ENCODE measurements at regions not wholly inside any gene's neighbourhood (a gene's known extent, or its start where the extent isn't known, plus 50 kb on each side); places are given as distances from the start of the nearest gene placed in this dataset.
"Not testable (repeated sequence)": the region's sequence is repeated elsewhere in the genome, so short reads cannot be mapped to it uniquely, and the experiment has no call there.

DNA sequence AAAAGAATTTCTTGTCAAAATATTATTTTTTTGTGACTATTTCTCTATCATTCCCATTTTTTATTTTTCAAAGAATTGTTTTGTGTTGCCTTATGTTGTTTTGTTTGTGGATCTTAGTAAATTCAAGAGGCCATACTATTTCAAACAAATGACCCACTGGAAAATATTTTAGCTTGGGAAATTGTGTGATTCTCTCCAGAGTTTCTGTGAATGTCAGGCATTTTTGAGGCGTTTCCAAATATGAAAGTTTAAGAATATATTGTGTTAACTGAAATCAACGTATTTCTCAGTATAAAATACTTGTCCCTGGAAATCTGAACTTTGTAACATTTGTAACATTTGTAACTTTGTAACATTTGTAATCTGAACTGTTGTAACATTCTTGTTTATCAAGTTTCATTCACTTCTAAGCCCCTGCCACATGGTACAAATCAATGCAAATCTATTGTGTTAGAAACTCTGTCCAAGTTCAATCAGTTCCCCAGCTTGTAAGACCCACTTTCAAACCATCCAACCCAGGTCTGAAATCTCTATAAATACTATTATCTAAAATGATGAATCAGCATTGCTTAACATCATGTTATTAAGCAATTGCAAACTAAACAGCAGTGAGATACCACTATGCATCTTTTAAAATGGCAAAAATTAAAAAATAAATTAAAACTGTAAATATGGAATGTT, 465.4 kb upstream of the GRID2 start:
- no peak for DNase-seq (ENCODE audit: low spot score)

- DNase-seq (ENCODE audit: low spot score), result no peak
These were observed 463.4 kb upstream of the GRID2 start for GRCh38 chr4:91840359-91840758.

DNA sequence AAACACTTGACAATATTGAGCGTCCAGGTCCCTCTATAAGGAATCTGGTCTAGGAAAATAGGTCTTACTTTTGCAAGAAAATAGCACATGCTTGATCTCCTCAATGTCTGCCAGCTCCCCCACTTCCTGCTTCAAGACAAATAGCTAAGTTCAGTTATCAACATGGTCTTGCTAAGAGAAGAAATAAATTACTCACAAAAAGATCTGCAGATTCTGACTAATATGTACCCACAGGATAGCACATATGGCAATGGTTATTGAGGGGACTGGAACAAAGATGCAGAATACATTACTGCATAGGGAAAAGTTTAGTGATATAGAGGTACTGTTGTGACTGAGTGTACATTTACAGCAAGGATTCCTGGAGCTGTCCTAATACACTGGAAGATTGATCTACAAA, 457.5 kb upstream of the GRID2 start:
- DNase-seq (ENCODE audit: low spot score), result no peak

DNA sequence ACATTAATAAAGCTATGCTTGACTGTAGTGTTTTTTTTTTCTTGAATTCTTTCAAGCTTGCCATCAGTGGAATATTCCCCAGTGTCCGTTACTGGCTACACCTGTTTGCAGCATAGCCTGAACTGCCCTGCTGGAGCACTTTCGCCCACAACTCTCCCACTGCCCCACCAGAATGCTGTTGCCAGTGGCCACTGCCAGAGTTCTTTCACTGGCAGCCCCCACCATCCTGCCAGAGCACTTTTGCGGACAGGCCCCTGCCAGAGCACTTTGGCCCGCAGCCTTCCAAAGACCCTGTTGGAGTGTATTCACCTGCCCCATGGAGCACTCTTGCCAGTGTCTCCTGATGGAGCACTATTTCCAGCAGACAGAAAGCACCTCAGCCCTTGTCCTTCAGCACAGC, 452.3 kb upstream of the GRID2 start:
- DNase-seq (ENCODE audit: low spot score), result no peak

- DNase-seq (ENCODE audit: low spot score), result no peak
These were observed 415.8 kb upstream of the GRID2 start for GRCh38 chr4:91887926-91888325.

GRCh38 chr4:91891217-91891616, 412.5 kb upstream of the GRID2 start:
- not testable (repeated sequence) for DNase-seq (ENCODE audit: low spot score)

DNA sequence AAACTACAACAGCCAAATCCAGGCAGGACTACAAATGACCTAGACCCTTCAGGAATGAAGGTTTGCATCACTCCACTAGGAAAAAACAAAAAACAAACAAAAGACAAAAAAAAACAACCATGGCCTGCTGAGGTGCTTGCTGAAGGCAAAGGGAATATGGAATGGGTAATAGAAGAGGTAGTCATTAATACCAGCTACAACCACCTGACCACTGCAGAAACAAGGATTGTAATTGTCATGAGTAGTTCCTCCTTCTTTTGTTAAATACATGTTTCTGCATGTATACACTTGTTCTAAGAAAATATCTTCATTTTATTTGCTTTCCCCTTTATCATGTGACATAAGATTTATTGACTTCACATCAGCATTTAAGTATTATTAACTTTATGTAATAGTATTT, 409.8 kb upstream of the GRID2 start:
- no peak for DNase-seq (ENCODE audit: low spot score)

- DNase-seq (ENCODE audit: low spot score), result no peak
These were observed 399.2 kb upstream of the GRID2 start for GRCh38 chr4:91904556-91904955.

- no peak for DNase-seq (ENCODE audit: low spot score)
These were observed 393.8 kb upstream of the GRID2 start for GRCh38 chr4:91909963-91910362.

DNA sequence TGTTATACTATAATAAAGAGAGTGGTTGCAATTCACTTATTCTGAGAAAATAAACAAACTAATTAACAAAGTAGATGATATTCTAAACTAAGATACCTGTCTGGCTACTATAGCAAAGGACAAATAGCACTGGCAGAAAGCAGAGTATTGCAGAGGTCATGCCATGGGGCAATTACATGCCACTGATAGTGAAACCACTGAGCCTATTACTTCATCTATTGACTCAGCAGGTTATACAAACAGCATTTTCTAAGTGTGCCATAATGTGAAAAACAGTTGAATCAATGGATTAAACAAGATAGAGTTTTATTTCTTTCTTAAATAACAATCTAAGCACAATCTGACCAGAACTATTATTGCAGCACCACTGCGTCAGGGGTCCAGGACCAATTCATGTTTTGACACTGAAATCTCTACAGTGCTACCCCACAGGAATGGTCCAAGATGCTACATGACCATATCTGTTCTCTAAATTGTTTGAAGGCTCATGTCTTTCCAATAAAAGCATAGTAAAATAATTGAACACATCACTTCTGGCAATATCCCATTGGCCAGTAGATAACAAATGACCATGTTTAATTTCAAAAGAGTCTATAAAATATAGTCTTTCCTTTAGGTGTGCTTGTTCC, 389.5 kb upstream of the GRID2 start:
- no peak for DNase-seq (ENCODE audit: low spot score)

DNA sequence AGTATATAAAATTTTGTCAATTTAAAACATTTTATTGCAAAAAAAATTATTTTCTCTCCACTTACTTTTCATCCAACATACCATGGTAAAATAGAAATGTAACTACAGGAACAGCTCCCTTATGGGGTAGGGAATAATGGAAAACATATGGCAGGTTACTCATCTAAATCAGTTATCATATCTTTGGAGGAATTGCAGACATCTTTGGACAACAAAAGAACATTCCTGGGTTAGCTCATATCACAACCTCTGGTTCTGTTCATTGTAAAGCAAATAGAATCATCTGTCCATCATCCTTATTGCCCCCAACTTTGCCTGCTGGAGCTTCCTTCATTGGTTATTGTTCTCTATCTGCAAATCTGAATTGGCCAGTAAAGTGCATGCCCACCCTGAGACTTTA, 387.5 kb upstream of the GRID2 start:
- no peak for DNase-seq (ENCODE audit: low spot score)

DNA sequence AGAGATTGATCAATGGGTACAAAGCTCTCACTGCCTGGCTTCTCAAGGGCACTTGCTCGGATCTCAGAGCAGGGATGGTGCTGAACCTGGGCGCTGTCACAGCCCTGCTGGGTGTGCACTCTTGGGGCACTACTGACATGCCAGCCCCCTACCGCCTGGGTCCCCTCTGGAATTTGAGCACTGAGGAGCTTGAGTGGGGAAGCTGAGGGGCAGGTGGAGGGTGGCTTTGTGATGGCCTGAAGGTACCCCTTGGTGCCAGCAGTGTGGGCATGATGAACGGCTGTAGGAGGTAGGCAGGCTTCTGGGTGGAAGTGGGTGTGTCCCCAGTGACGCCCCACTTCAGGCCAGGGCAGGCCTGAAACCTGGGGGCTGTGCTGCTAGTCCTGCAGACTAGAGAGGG, 379.1 kb upstream of the GRID2 start:
- no peak for DNase-seq (ENCODE audit: low spot score)

- DNase-seq (ENCODE audit: low spot score), result no peak
These were observed 368.5 kb upstream of the GRID2 start for GRCh38 chr4:91935217-91935616.

DNA sequence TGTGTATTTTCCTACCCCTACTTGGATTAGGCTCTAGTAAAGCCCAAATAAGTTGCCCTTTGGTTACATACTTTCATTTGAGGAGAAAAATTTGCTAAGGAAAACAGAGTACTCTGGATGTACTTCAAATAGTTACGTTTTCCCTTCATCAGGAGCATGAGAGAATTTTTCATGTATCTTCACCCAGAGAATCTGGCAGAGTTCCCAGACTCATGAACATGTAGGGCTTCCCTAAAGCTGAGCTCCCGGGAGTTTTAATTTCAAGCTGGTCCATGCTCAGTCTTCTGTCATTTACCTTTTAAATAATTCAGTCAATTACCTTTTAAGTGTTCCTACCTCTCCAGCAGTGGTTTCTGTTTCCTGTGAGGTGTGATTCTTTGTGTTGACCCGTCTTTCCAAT, 367.5 kb upstream of the GRID2 start:
- no peak for DNase-seq (ENCODE audit: low spot score)

- DNase-seq (ENCODE audit: low spot score), result no peak
These were observed 345.8 kb upstream of the GRID2 start for GRCh38 chr4:91957963-91958362.

DNA sequence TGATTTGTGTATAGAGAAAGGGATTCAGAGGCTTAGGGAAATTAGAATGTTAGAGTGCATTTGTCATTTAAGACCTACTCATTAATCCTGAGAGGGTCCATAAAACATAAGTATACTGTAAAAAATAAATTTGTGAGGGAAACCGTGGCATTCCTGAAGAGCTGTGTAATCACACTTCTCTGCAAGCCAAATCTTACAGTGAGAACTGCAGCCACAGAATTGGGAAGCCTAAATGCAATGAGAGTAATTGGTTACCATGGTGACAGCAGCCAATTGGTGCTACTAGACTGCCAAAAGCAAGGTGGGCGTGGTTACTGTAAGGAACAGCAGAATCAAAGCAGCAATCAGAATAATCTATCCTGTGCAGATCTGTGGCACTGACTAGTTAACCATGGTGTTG, 345.2 kb upstream of the GRID2 start:
- peak; percentile 7 for DNase-seq (ENCODE audit: low spot score)

DNA sequence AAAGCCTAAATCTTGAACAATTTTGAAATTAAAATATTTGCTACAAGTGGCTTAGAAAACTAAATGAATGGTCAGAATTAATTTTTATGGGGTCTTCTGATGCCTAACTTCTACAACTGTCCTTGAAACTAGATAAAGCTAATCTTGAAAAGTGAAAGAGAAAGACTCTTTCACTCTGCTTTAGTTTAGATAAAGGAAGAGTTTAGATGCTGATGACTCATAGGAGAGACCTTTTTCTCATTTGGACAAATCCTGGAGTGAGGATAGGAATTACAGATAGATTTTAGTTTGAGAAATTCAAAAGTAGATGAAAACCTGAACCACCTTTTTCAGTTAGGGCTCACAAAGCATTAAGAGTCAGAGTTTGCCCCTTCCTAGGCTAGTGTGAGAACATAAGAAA, 342.3 kb upstream of the GRID2 start:
- DNase-seq (ENCODE audit: low spot score), result no peak

GRCh38 chr4:91963486-91963885, 340.3 kb upstream of the GRID2 start:
- no peak for DNase-seq (ENCODE audit: low spot score)

DNA sequence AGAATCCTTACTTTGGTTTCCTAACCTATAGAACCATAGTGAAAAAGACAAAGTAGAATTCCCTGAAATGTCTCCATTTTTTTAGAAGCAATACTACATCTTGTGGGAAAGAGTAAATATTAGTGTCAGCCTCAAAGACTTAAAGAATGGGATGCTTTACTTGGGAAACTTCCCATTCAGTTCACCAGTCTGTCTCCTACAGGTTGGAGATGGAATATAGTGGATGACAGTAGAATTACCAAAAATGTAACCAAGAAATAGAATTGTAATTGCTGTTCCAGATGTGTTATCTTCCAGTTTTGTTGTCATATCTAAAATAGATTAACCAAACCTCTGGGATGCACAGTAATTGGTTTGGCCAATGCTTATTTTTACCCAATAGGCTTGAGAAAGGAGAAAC, 338.6 kb upstream of the GRID2 start:
- no peak for DNase-seq (ENCODE audit: low spot score)

DNA sequence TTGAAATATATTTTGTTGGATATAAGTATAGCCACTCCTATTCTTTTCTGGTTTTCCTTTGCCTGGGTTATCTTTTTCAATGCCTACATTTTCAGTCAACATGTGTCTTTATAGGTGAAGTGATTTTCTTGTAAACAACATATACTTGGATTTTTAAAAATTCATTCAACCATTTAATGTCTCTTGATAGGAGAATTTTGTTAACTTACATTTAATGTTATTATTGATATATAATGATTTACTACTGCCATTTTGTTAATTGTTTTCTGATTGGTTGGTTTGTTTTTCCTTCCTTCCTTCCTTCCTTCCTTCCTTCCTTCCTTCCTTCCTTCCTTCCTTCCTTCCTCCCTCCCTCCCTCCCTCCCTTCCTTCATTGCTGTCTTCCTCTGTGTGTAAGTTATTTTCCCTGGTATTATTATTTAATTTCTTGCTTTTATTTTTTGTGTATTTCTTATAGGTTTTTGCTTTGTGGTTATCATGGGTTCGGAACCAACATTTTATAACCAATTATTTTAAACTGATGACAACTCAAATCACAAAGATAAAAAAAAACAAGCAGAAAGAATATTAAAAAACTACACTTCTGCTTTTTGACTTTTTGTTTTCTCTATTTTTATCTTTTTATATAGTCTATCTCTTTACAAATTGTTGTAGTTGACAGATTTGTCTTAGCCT, 330.1 kb upstream of the GRID2 start:
- no peak for DNase-seq (ENCODE audit: low spot score)

- no peak for DNase-seq (ENCODE audit: low spot score)
These were observed 319.3 kb upstream of the GRID2 start for GRCh38 chr4:91984466-91984865.

DNA sequence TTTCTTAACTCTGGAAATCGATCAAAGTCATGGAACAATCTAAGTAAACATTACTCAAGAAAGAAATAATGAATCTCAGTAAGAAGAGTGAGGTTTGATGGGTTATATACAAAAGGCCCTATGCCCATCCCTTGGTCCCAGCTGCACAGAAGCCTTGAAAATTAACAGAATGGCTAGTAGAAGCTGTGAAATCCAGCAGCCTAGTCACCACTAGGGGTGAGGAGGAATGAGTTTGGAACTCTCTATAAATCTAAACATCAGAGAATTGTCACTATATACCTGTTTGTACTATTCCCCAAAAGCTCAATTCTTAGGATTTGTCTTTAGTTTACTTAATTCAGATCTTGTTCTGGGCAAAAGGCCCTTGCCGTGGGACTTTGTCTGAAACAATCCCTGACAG, 313.9 kb upstream of the GRID2 start:
- no peak for DNase-seq (ENCODE audit: low spot score)

- no peak for DNase-seq (ENCODE audit: low spot score)
These were observed 313.0 kb upstream of the GRID2 start for GRCh38 chr4:91990726-91991125.

GRCh38 chr4:91997045-91997444, 306.7 kb upstream of the GRID2 start:
- no peak for DNase-seq (ENCODE audit: low spot score)
